Lower lobe of right lung (tissue), 2 donors: ENCODE measurements at regions not wholly inside any gene's neighbourhood (a gene's known extent, or its start where the extent isn't known, plus 50 kb on each side); places are given as distances from the start of the nearest gene placed in this dataset.

ENCODE experiments used
- ATAC-seq, 2 donors: fragments of 200-7000 bp; cut with Tn5 transposase; one replicate each; pipeline ENCODE4 v1.9.1; 2020 to 2022; ENCODE audit warnings: mild to moderate bottlenecking in 2 of 2, moderate library complexity in 2 of 2
- DNase-seq: peaks from one replicate; pipeline ENCODE4 v3.0.0-alpha.2; 2020
- H3K27ac ChIP-seq: fragments of 200-600 bp; one replicate; pipeline ENCODE4 v1.8.0; 2022
- H3K27me3 ChIP-seq: fragments of 200-600 bp; one replicate; pipeline ENCODE4 v1.8.0; 2022; ENCODE audit warnings: low read depth
- H3K36me3 ChIP-seq: fragments of 200-600 bp; one replicate; pipeline ENCODE4 v1.8.0; 2022; ENCODE audit warnings: mild to moderate bottlenecking
- H3K4me1 ChIP-seq: fragments of 200-600 bp; one replicate; pipeline ENCODE4 v1.8.0; 2022
- H3K4me3 ChIP-seq: fragments of 200-600 bp; one replicate; pipeline ENCODE4 v1.8.0; 2022; ENCODE audit warnings: mild to moderate bottlenecking
- H3K9me3 ChIP-seq: fragments of 200-600 bp; one replicate; pipeline ENCODE4 v1.8.0; 2022
- intact Hi-C: fragments of 100-400 bp; cut with DNase I; formaldehyde crosslinking; loops from one replicate; pipeline ENCODE4 v1.11.0; 2022
- TF ChIP-seq, protein P1 (sequence below): fragments of 200-600 bp; IDR thresholded peaks from one replicate; pipeline ENCODE4 v1.8.0; 2022; ENCODE audit warnings: antibody characterized with exemption, mild to moderate bottlenecking
- donor health status: DM: no; HTN: yes; CAD: no; lungs with severe emphysema.

GRCh38 chr16:50941681-50942080 lies 199.8 kb downstream of the CYLD start:
- H3K4me3 ChIP-seq, result no peak overlapping the region
- H3K27ac ChIP-seq, result no peak overlapping the region
- ATAC-seq (no peak), DNase-seq (no peak)
- TF ChIP-seq, protein P1, sequence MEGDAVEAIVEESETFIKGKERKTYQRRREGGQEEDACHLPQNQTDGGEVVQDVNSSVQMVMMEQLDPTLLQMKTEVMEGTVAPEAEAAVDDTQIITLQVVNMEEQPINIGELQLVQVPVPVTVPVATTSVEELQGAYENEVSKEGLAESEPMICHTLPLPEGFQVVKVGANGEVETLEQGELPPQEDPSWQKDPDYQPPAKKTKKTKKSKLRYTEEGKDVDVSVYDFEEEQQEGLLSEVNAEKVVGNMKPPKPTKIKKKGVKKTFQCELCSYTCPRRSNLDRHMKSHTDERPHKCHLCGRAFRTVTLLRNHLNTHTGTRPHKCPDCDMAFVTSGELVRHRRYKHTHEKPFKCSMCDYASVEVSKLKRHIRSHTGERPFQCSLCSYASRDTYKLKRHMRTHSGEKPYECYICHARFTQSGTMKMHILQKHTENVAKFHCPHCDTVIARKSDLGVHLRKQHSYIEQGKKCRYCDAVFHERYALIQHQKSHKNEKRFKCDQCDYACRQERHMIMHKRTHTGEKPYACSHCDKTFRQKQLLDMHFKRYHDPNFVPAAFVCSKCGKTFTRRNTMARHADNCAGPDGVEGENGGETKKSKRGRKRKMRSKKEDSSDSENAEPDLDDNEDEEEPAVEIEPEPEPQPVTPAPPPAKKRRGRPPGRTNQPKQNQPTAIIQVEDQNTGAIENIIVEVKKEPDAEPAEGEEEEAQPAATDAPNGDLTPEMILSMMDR, result no peak
- no peaks in the 10 kb centered on the region for H3K27me3 ChIP-seq
- no peaks in the 10 kb centered on the region for H3K36me3 ChIP-seq
- H3K4me1 ChIP-seq, result no peaks in the 10 kb centered on the region
- intact Hi-C loops, result no loop called here
- H3K9me3 ChIP-seq, result no peaks in the 10 kb centered on the region

DNA sequence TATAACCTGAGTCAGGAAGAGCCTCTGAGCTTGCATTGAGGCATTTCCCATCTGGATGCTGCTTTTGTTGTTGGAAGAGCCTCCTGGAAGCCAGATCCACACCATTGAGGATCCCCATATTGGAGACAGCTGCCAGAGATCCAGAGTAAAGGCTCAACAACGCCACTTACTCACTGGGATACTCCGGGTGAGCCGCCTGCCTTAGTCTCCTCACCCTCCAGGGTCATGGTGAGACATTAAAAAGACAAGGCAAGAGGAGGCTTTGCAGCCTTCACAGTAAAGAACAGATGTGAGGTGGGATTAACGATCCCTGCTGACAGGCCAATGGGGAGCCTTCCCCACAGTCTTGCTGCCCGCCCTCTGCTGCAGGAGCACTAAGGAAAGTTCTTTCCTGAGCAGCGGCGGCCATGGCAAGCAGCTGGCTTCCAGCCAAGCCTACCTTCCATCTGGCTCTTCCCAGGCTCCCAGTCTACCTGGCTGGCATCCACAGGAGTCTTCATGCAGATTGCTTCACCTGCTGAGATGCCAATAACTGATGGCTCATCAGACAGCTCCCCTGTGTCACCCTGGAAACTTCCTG lies 198.5 kb downstream of the CYLD start:
- ATAC-seq (no peak), DNase-seq (no peak)
- H3K27me3 ChIP-seq, result no peaks in the 10 kb centered on the region
- TF ChIP-seq, protein P1, result no peak
- no peaks in the 10 kb centered on the region for H3K9me3 ChIP-seq
- no peak overlapping the region for H3K27ac ChIP-seq
- no peak overlapping the region for H3K4me3 ChIP-seq
- H3K4me1 ChIP-seq, result no peaks in the 10 kb centered on the region
- no peaks in the 10 kb centered on the region for H3K36me3 ChIP-seq
- intact Hi-C loops, result no loop called here

DNA sequence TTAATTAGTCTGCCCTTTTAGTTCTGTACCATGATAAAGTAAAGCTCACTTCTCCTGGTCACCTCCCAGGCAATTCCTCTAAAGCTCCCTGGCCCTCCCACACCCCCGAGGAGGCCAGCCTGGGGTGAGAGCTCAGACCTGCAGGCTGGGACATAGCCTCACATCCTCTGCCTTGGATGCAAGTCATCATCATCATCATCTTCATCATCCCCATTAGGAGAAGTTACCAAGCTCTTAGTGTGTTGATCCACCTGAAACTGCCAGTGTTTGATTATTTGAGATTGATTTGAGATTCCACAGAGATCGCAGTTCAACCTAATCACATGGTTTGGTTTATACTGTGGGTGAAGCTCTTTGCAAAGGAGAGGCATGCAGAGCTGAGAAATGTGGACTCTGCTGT lies 197.5 kb downstream of the CYLD start:
- DNase-seq (no peak), ATAC-seq (no peak)

GRCh38 chr16:50938932-50939331 lies 197.0 kb downstream of the CYLD start:
- H3K27me3 ChIP-seq, result no peaks in the 10 kb centered on the region
- no peak for DNase-seq
- no peak for ATAC-seq
- no peak overlapping the region for H3K4me3 ChIP-seq
- no peak overlapping the region for H3K27ac ChIP-seq
- no peaks in the 10 kb centered on the region for H3K36me3 ChIP-seq
- H3K4me1 ChIP-seq, result no peaks in the 10 kb centered on the region
- intact Hi-C loops, result no loop called here
- TF ChIP-seq, protein P1, result no peak
- no peaks in the 10 kb centered on the region for H3K9me3 ChIP-seq

More for the DNA sequence above, 197.5 kb downstream of the CYLD start:
- Histone ChIP-seq H3K36me3 (no peaks in the 10 kb centered on the region), H3K9me3 (no peaks in the 10 kb centered on the region), H3K27me3 (no peaks in the 10 kb centered on the region), H3K4me3 (no peak overlapping the region), H3K27ac (no peak overlapping the region), H3K4me1 (no peaks in the 10 kb centered on the region)
- TF ChIP-seq, protein P1, result no peak
- intact Hi-C loops, result no loop called here

- TF ChIP-seq, protein P1, result no peak
- intact Hi-C loops, result no loop called here
- Histone ChIP-seq H3K9me3 (no peaks in the 10 kb centered on the region), H3K36me3 (no peaks in the 10 kb centered on the region), H3K27me3 (no peaks in the 10 kb centered on the region), H3K4me3 (no peak overlapping the region), H3K4me1 (no peaks in the 10 kb centered on the region), H3K27ac (no peak overlapping the region)
- no peak for ATAC-seq
- no peak for DNase-seq
These were observed 191.4 kb downstream of the CYLD start for GRCh38 chr16:50933262-50933661.
